H9 (cell line): ENCODE measurements at regions not wholly inside any gene's neighbourhood (a gene's known extent, or its start where the extent isn't known, plus 50 kb on each side); places are given as distances from the start of the nearest gene placed in this dataset.

Experiments used
- DNase-seq: peaks from one replicate; pipeline ENCODE4 v3.0.0-alpha.2; 2017
- H2AFZ ChIP-seq: one replicate; pipeline ENCODE4 v1.6.1; 2013; ENCODE audit warnings: mild to moderate bottlenecking, low read length, control low read depth, moderate library complexity
- H2AK5ac ChIP-seq: 2 replicates; pipeline ENCODE4 v1.6.1; 2013; ENCODE audit warnings: low read length, control low read depth, mixed read lengths; ENCODE audit not compliant: insufficient read length
- H2BK120ac ChIP-seq: one replicate; pipeline ENCODE4 v1.6.1; 2013; ENCODE audit warnings: low read depth, mild to moderate bottlenecking, low read length, control low read depth, inconsistent platforms; ENCODE audit not compliant: poor library complexity, severe bottlenecking
- H2BK12ac ChIP-seq: 2 replicates; pipeline ENCODE4 v1.6.1; 2013; ENCODE audit warnings: low read length, control low read depth, mixed read lengths, low read depth; ENCODE audit not compliant: insufficient read length
- H2BK15ac ChIP-seq: 2 replicates; pipeline ENCODE4 v1.6.1; 2013; ENCODE audit warnings: low read depth, low read length, control low read depth
- H2BK20ac ChIP-seq: one replicate; pipeline ENCODE4 v1.6.1; 2013; ENCODE audit warnings: low read depth, mild to moderate bottlenecking, low read length, control low read depth, inconsistent platforms; ENCODE audit not compliant: poor library complexity, severe bottlenecking
- H2BK5ac ChIP-seq: 2 replicates; pipeline ENCODE4 v1.6.1; 2013; ENCODE audit warnings: low read length, control low read depth, mixed read lengths; ENCODE audit not compliant: insufficient read length
- H3K14ac ChIP-seq: 2 replicates; pipeline ENCODE4 v1.6.1; 2013; ENCODE audit warnings: low read length, control low read depth; ENCODE audit not compliant: insufficient read depth
- H3K18ac ChIP-seq: 2 replicates; pipeline ENCODE4 v1.6.1; 2013; ENCODE audit warnings: low read depth, mild to moderate bottlenecking, mixed read lengths, low read length, control low read depth; ENCODE audit not compliant: insufficient read length
- H3K23ac ChIP-seq: 2 replicates; pipeline ENCODE4 v1.6.1; 2013; ENCODE audit warnings: low read length, control low read depth, mixed read lengths, low read depth; ENCODE audit not compliant: insufficient read length
- H3K23me2 ChIP-seq: 2 replicates; pipeline ENCODE4 v1.6.1; 2013; ENCODE audit warnings: low read depth, mild to moderate bottlenecking, mixed read lengths, low read length, control low read depth; ENCODE audit not compliant: insufficient read length, poor library complexity, severe bottlenecking
- H3K27ac ChIP-seq: 2 replicates; pipeline ENCODE4 v1.5.1; 2013; ENCODE audit warnings: low read length, control low read depth, mixed read lengths, low read depth; ENCODE audit not compliant: insufficient read length
- H3K27me3 ChIP-seq: 2 replicates; pipeline ENCODE4 v1.6.1; 2013; ENCODE audit warnings: low read length, control low read depth, inconsistent platforms; ENCODE audit not compliant: insufficient read depth
- H3K4ac ChIP-seq: 2 replicates; pipeline ENCODE4 v1.6.1; 2013; ENCODE audit warnings: low read depth, mild to moderate bottlenecking, control low read depth, inconsistent platforms, low read length, moderate library complexity
- H3K4me1 ChIP-seq: 2 replicates; pipeline ENCODE4 v1.6.1; 2013; ENCODE audit warnings: low read length, control low read depth, inconsistent platforms; ENCODE audit not compliant: insufficient read depth
- H3K4me2 ChIP-seq: 2 replicates; pipeline ENCODE4 v1.6.1; 2013; ENCODE audit warnings: low read length, control low read depth, mixed read lengths; ENCODE audit not compliant: insufficient read length, insufficient read depth
- H3K56ac ChIP-seq: 2 replicates; pipeline ENCODE4 v1.6.1; 2013; ENCODE audit warnings: low read depth, mild to moderate bottlenecking, mixed read lengths, low read length, control low read depth; ENCODE audit not compliant: insufficient read length
- H3K79me1 ChIP-seq: 2 replicates; pipeline ENCODE4 v1.6.1; 2013; ENCODE audit warnings: low read depth, mild to moderate bottlenecking, moderate library complexity, low read length, control low read depth, inconsistent platforms; ENCODE audit not compliant: insufficient read depth, poor library complexity, severe bottlenecking
- H3K79me2 ChIP-seq: 2 replicates; pipeline ENCODE4 v1.6.1; 2013; ENCODE audit warnings: low read length, control low read depth, inconsistent platforms; ENCODE audit not compliant: insufficient read depth
- H3K9ac ChIP-seq: 2 replicates; pipeline ENCODE4 v1.6.1; 2013; ENCODE audit warnings: low read length, control low read depth, mixed read lengths; ENCODE audit not compliant: insufficient read length; ENCODE audit errors: extremely low read depth
- H3K9me3 ChIP-seq: one replicate; pipeline ENCODE4 v1.6.1; 2013; ENCODE audit warnings: low read depth, low read length, inconsistent platforms; ENCODE audit not compliant: control insufficient read depth
- H3T11ph ChIP-seq: one replicate; pipeline ENCODE4 v1.6.1; 2013; ENCODE audit warnings: mild to moderate bottlenecking, low read length, control low read depth, inconsistent platforms
- H4K20me1 ChIP-seq: one replicate; pipeline ENCODE4 v1.6.1; 2013; ENCODE audit not compliant: control insufficient read depth, insufficient read length, insufficient read depth
- H4K5ac ChIP-seq: 2 replicates; pipeline ENCODE4 v1.6.1; 2013; ENCODE audit warnings: low read depth, mild to moderate bottlenecking, mixed read lengths, low read length, control low read depth; ENCODE audit not compliant: insufficient read length
- H4K8ac ChIP-seq: replicated peaks from 2 replicates; pipeline ENCODE4 v1.6.1; 2013; ENCODE audit warnings: low read length, control low read depth, mixed read lengths, low read depth; ENCODE audit not compliant: insufficient read length
- H4K91ac ChIP-seq: 2 replicates; pipeline ENCODE4 v1.6.1; 2013; ENCODE audit warnings: low read depth, mild to moderate bottlenecking, moderate library complexity, mixed read lengths, low read length, control low read depth; ENCODE audit not compliant: insufficient read length
- H3K27ac Mint-ChIP-seq, 3 experiments: 2 replicates in 2 of 3; 3 replicates in 1 of 3; pipeline ENCODE4 v1.8.0; 2020 to 2021; ENCODE audit warnings: mixed read lengths in 3 of 3, mild to moderate bottlenecking in 1 of 3, moderate library complexity in 1 of 3
- H3K27me3 Mint-ChIP-seq: 2 replicates; pipeline ENCODE4 v1.8.0; 2021; ENCODE audit warnings: low read depth, mild to moderate bottlenecking, moderate library complexity, mixed read lengths
- H3K36me3 Mint-ChIP-seq, 3 experiments: 2 replicates in 2 of 3; 3 replicates in 1 of 3; pipeline ENCODE4 v1.8.0; 2020 to 2021; ENCODE audit warnings: low read depth in 3 of 3, mixed read lengths in 3 of 3; ENCODE audit not compliant: insufficient read depth in 1 of 3
- H3K4me1 Mint-ChIP-seq, 2 experiments: 2 replicates each; pipeline ENCODE4 v1.8.0; 2020; ENCODE audit warnings: mixed read lengths in 2 of 2
- H3K4me3 Mint-ChIP-seq, 2 experiments: 2 replicates in 1 of 2; 3 replicates in 1 of 2; pipeline ENCODE4 v1.8.0; 2020 to 2021; ENCODE audit warnings: mild to moderate bottlenecking in 2 of 2, mixed read lengths in 2 of 2, moderate library complexity in 1 of 2
- H3K9me3 Mint-ChIP-seq, 2 experiments: 2 replicates in 1 of 2; 3 replicates in 1 of 2; pipeline ENCODE4 v1.8.0; 2020; ENCODE audit warnings: mild to moderate bottlenecking in 2 of 2, mixed read lengths in 2 of 2, moderate library complexity in 1 of 2
- CTCF ChIP-seq: fragments of 200-600 bp; sonication (generic); conservative IDR thresholded peaks from 3 replicates; pipeline ENCODE4 v1.8.0; 2021; ENCODE audit warnings: antibody characterized with exemption, mild to moderate bottlenecking
- WGBS: extraction: QIAGEN DNeasy Blood & Tissue Kit; methylation state at CpG from one replicate; pipeline ENCODE4 v1.1.7; 2013; ENCODE audit warnings: missing lambda C conversion rate, low lambda C conversion rate, mixed read lengths; ENCODE audit not compliant: insufficient read length; ENCODE audit errors: extremely low coverage; 5-methylcytosine and 5-hydroxymethylcytosine counted together

- Mint-ChIP-seq H3K36me3 (no peaks in the 10 kb centered on the region), H3K4me1 (peaks cover 0 to 4% of the 10 kb centered on the region in 2 experiments; a peak in 1 of 4 replicates), H3K9me3 (no peaks in the 10 kb centered on the region; a peak in 1 of 5 replicates), H3K27ac (no peak overlapping the region; a peak in 1 of 7 replicates), H3K27me3 (peaks cover 30% of the 10 kb centered on the region), H3K4me3 (no peak overlapping the region)
- no peak overlapping the region for H3K23ac ChIP-seq
- no peak overlapping the region for H4K5ac ChIP-seq
- DNase-seq = no peak
- no peak for TF ChIP-seq CTCF
- H4K91ac ChIP-seq = no peak overlapping the region
- H3K56ac ChIP-seq = no peak overlapping the region
- H2BK15ac ChIP-seq = no peak overlapping the region
- no CpG with 5 or more reads among the region's 6 CpGs for WGBS
- H4K8ac ChIP-seq = no peak overlapping the region
- no peaks in the 10 kb centered on the region for H4K20me1 ChIP-seq
- H2BK5ac ChIP-seq = no peak overlapping the region
- H2BK20ac ChIP-seq = no peak overlapping the region
- no peaks in the 10 kb centered on the region for H3K9me3 ChIP-seq
- no peak overlapping the region for H3K9ac ChIP-seq
- no peak overlapping the region for H3K4me2 ChIP-seq
- no peaks in the 10 kb centered on the region for H3K4me1 ChIP-seq
- no peaks in the 10 kb centered on the region for H3K23me2 ChIP-seq
- no peak overlapping the region for H3T11ph ChIP-seq
- no peaks in the 10 kb centered on the region for H3K79me2 ChIP-seq
- no peak overlapping the region for H3K4ac ChIP-seq
- H2AFZ ChIP-seq = no peak overlapping the region
- no peaks in the 10 kb centered on the region for H3K79me1 ChIP-seq
- H3K18ac ChIP-seq = no peak overlapping the region
- no peak overlapping the region for H2AK5ac ChIP-seq
- no peaks in the 10 kb centered on the region for H3K27me3 ChIP-seq
- no peak overlapping the region for H3K14ac ChIP-seq
- no peak overlapping the region for H3K27ac ChIP-seq
- H2BK120ac ChIP-seq = no peak overlapping the region
- no peak overlapping the region for H2BK12ac ChIP-seq
Measured at GRCh38 chr15:99917252-99917651, 184.0 kb upstream of the LYSMD4 start.
